HG02610 (cell line): ENCODE measurements at regions not wholly inside any gene's neighbourhood (a gene's known extent, or its start where the extent isn't known, plus 50 kb on each side); places are given as distances from the start of the nearest gene placed in this dataset.

Experiments used
- ATAC-seq: cut with Tn5 transposase; IDR thresholded peaks from one replicate; pipeline ENCODE4 v1.9.1; 2021; ENCODE audit warnings: mild to moderate bottlenecking, moderate library complexity; ENCODE audit not compliant: unreplicated experiment

DNA sequence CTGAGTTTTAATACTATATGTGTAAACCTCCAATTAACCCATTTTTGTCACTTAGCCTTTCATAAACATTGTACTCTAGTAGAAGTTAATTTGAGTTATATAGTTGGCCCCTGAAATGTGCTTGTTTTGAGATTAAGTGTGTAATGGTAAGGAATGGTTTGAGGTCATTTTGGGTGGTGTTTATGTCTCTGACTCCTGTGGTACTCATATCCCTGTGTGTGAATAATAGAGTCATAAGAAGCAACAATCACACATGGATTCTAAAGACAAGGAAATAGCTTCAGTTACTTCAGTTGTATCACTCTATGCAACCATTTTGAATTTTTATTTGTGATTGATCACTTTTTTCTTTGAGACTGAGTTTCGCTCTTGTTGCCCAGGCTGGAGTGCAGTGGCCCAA lies 408.5 kb downstream of the MFSD1 start:
- ATAC-seq = no peak

- no peak for ATAC-seq
Measured at GRCh38 chr3:159216311-159216710, 414.5 kb downstream of the MFSD1 start.

- ATAC-seq = no peak
Measured at GRCh38 chr3:159219231-159219630, 417.4 kb downstream of the MFSD1 start.

GRCh38 chr3:159221335-159221734 lies 419.5 kb downstream of the MFSD1 start:
- ATAC-seq = no peak

DNA sequence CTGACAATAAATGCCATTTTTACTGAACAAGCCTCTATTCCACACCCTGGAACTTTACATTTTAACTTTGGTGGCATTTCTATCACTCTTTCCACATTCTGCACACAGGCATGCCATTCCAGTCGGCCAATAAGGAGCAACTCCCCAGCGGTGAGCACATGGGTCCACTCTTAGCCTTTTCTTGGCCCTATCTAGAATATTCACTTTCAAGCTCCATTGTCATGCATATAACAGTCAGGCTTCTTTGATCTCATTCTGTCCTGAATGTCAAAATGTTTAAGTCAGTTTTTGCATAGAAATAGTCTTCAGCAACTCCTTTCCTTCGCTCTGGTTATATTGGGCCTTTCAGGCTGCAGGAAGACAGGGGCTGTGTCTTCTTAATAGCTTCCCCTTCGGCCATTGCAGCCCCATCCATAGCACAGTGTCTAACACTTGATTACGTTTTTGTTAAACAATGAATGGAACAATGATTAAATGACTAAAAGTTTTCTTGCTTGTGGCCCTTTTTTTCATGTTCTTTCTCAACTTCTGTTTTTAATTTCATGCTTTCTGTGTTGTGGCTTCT lies 427.3 kb downstream of the MFSD1 start:
- ATAC-seq = no peak

DNA sequence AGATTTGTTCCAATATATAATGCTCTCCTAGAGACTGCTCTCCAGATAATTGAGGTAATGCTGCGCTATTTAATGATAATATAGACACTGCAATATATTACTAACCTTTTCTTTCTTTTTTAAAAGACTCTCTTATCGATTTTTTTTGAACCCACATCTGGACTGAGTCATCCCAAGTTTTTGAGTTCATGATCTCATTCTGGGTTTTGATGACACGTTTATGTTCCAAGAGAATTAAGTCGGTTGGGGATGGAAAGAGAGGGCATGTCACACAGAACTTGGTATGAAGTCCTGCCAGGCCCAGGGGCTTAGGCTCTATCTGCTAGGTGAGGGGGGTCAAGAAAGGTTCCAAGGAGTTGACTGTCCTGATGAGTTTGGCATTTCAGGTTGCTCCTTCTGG lies 431.1 kb downstream of the MFSD1 start:
- no peak for ATAC-seq

GRCh38 chr3:159233734-159234133 lies 431.9 kb downstream of the MFSD1 start:
- no peak for ATAC-seq

GRCh38 chr3:159234306-159234705 lies 432.5 kb downstream of the MFSD1 start:
- no peak for ATAC-seq

DNA sequence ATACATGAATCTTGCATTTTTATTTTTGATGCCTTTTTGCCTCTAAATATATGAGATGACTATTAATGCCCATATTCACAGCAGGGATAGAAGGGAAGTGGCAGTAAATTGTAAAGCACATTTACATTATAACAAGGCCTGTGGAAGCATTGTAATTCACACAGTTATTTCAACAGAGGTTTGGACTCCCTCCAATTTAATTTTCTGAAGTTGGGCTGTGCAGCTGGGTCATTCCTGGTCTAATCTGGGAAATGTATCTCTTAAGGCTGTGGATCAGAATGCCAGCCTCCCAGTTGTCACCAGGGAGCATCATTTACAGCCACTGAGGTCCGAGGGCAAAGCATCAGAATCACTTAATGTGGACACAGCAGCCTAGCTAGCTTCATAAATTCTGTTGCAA lies 434.5 kb downstream of the MFSD1 start:
- no peak for ATAC-seq

GRCh38 chr3:159237226-159237625 lies 435.4 kb downstream of the MFSD1 start:
- ATAC-seq = no peak

DNA sequence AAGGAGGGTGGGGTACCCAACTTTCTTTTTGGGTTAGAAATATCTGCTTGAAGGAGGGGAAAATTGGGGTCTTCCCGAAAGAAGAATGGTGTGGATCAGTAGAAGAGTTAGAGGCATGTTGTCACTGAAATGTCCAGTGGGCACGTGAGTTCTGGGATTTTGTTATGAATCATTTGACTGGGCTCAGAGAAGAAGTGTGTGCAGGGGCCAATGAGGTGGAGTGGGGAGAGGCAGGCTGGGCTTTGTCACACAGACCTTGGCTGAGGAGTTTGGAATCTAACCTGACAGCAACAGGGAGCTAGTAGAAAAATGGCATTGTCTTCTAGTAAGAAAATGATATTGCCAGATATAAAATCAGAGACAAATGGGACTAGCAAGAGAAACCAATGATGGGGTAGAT lies 436.8 kb downstream of the MFSD1 start:
- no peak for ATAC-seq

DNA sequence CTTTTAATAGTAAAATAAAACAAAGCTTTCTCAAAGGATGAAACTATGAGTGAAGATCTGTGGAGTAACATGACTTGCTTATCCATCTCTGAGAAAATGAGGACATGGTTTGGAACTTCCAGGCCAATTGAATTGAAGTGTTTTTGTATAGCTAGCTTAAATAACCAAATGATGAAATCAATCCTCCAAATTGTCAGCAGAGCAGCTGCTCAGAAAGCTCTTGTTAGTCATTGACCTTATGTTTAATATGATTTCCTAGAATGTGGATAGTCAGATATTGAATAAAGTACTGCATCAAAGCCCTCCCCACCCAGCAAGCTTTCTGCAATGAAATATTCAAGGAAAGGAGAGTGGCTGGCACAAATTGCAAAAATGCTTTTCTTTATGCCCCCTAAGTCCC lies 437.2 kb downstream of the MFSD1 start:
- ATAC-seq = no peak

DNA sequence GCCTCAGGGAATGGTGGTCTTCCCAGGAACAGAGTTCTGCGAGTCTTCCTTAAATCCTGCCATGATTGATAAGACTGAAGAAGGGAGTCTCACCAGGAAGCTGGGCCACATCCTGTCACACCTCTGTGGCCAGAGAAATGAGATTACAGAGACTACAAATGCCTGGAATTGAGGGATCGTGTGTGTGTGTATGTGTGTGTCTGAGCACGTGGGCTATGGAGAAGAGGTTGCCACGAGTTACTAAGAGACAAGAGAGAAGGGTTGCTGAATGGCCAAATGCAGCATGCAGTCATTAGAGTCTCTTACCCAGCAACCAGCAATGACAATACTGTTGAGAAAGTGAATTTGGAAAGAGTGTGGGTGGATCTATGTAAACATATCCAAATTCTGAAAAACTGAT lies 443.1 kb downstream of the MFSD1 start:
- no peak for ATAC-seq

DNA sequence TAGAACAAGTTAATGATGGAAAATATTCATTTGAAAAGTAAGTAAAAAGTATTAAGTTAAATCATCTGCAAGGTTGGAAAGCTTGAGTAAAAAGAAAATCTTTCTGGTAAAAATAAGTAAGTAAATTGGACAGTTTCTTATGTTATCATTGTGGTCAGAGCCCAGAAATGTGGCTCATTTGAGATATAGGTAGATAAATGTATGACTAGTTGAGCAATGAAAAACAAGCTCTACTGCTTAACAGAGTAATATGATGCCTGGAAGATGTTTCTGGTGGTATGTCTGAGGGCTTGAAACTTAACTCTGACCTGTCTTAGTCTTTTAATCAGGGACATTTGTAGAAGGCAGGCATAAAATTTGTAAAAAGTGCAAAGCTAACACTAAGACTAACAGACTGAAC lies 444.0 kb downstream of the MFSD1 start:
- no peak for ATAC-seq

- ATAC-seq = no peak
Measured at GRCh38 chr3:159246385-159246784, 444.5 kb downstream of the MFSD1 start.

DNA sequence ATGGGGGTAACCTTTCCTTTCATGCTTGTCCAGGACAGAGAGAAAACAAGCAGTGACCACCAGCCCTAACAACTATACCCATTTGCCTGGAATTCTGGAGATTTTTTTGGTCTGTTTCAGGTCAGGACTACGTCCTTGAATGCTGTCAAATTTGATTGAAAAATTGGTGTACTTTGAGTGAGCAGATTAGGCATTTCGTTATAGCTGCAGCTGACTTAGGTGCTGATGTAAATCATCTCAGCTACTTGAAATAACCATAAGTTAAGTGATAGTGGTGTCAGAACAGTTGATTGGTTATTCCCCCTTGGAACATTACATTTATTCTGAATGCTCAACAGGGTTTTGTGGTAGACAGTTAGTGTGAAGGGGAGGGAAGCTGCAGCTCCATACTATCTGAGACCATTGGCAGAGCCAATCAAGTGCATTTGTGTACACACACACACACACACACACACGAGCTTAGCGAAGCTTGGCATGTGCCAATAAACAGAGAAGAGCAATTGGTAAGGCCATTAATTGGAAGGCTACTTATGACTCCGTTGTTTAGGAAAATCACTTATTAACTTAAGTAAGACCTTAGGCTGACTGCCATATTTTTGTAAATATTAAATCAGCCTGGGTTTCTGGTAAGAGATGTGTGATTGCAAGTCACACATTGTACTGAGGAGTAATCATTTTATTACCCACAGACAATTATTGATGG lies 447.8 kb downstream of the MFSD1 start:
- ATAC-seq = no peak

DNA sequence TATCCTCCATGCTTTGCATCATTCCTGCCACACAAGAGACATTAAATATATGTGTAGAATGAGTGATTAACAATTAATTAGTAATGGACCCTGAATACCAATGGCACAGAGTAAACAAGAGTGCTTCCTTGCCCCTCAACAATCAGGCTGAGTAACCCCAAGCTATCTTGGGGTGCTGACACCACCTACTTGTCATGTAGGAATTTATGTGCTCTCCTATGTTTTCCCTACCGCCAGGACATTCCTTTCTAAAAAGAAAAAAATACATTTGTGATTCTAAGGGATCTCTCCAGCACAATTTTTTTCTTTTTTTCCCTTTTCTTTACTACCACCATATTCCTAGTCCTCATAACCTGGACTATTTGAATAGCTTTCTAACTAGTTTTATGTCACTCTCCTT lies 449.1 kb downstream of the MFSD1 start:
- ATAC-seq = no peak

DNA sequence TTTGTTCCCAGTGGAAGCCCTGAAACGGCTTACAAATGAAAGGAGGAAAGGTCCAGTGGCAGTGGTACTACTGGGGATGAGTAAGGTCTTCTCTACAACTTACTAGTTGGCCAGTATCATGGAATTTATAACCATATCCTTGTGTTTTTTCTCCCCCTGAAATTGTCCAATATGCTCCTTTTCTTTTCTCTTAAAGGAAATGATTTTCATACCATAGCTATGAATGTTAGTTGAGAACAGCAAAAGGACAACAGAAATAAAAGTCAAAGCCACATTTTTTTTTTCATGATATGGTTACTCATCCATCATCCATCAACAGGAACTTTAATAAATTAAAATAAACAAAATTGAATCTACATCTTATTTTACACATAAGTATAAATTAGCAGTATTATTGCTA lies 450.4 kb downstream of the MFSD1 start:
- ATAC-seq = no peak

DNA sequence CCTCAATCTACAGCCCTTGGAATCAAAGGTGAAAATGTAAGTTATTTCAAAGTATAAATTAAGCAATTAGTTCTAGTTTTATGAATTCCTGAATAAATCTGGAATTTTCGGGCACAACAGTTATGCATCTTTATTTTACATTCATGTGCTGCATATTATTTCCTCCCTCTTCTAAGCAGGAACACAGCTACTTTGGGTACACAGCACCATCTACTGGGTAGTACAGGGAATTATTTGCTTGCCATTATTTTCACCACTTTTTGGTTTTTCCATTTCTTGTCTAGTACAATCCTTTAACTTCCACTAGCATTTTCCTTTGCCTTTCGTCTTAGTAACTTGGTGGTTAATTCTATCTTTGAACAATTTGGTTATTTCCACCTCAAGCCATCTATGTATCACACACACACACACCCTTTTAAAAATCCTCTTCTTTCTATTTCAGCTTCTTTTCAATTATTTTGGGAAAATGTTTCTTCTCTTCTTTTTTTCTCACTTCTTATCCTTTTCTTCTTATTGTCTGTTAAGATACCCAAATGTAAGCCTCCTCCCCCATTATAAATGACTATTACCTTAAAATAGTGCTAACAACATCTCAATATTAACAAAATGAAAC lies 451.0 kb downstream of the MFSD1 start:
- ATAC-seq = no peak

- no peak for ATAC-seq
Measured at GRCh38 chr3:159253860-159254259, 452.0 kb downstream of the MFSD1 start.

- ATAC-seq = no peak
Measured at GRCh38 chr3:159257954-159258353, 456.1 kb downstream of the MFSD1 start.

- no peak for ATAC-seq
Measured at GRCh38 chr3:159258934-159259333, 457.1 kb downstream of the MFSD1 start.
